Body of pancreas (tissue), 4 donors: ENCODE measurements at regions not wholly inside any gene's neighbourhood (a gene's known extent, or its start where the extent isn't known, plus 50 kb on each side); places are given as distances from the start of the nearest gene placed in this dataset.
"Not testable (repeated sequence)": the region's sequence is repeated elsewhere in the genome, so short reads cannot be mapped to it uniquely, and the experiment has no call there.

Experiments
- CTCF ChIP-seq, 7 experiments: fragments of 450-650 bp in 4 of 7; fragments of 200-600 bp in 3 of 7; sonication (generic) in 3 of 7; IDR thresholded peaks; one replicate each; pipeline ENCODE4 v1.5.1; 2016 to 2019; ENCODE audit warnings: antibody characterized with exemption in 7 of 7
- POLR2A ChIP-seq, 3 donors: fragments of 450-650 bp; IDR thresholded peaks; one replicate each; pipeline ENCODE4 v1.6.1; 2016; ENCODE audit warnings: antibody characterized with exemption in 3 of 3, mild to moderate bottlenecking in 2 of 3

- not testable (repeated sequence) for TF ChIP-seq CTCF, POLR2A (IDR thresholded peaks at IDR 0.05)
Observed at GRCh38 chr2:87189214-87189613, 167.6 kb upstream of the PLGLB1 start.
